Osteoblast (primary cell): ENCODE measurements at regions not wholly inside any gene's neighbourhood (a gene's known extent, or its start where the extent isn't known, plus 50 kb on each side); places are given as distances from the start of the nearest gene placed in this dataset.

Experiments
- DNase-seq: peaks from one replicate; pipeline ENCODE4 v3.0.0; 2011; ENCODE audit warnings: low spot score, mixed read lengths; ENCODE audit not compliant: insufficient read length; ENCODE audit errors: missing footprints
- H2AFZ ChIP-seq: 2 replicates; pipeline ENCODE4 v1.6.0; 2011; ENCODE audit warnings: mild to moderate bottlenecking, low read length
- H3K27ac ChIP-seq: 2 replicates; pipeline ENCODE4 v1.5.1; 2011; ENCODE audit warnings: mild to moderate bottlenecking, low read depth, low read length, moderate library complexity
- H3K27me3 ChIP-seq: 2 replicates; pipeline ENCODE4 v1.6.0; 2012; ENCODE audit warnings: mild to moderate bottlenecking, control low read depth, inconsistent platforms, low read length, moderate library complexity; ENCODE audit not compliant: insufficient read depth
- H3K36me3 ChIP-seq: 2 replicates; pipeline ENCODE4 v1.5.1; 2011; ENCODE audit warnings: mild to moderate bottlenecking, low read length, control low read depth, moderate library complexity; ENCODE audit not compliant: insufficient read depth
- H3K4me1 ChIP-seq: 2 replicates; pipeline ENCODE4 v1.5.1; 2011; ENCODE audit warnings: mild to moderate bottlenecking, low read length, control low read depth, moderate library complexity; ENCODE audit not compliant: insufficient read depth
- H3K4me2 ChIP-seq: 2 replicates; pipeline ENCODE4 v1.6.0; 2011; ENCODE audit warnings: mild to moderate bottlenecking, low read length; ENCODE audit not compliant: insufficient read depth
- H3K4me3 ChIP-seq: fragments of 200-600 bp; sonication (generic); 3 replicates; pipeline ENCODE4 v1.5.1; 2012; ENCODE audit warnings: mild to moderate bottlenecking, low read length, inconsistent platforms; ENCODE audit not compliant: insufficient read depth
- H3K79me2 ChIP-seq: 2 replicates; pipeline ENCODE4 v1.6.0; 2012; ENCODE audit warnings: mild to moderate bottlenecking, low read length, control low read depth, inconsistent platforms; ENCODE audit not compliant: insufficient read depth
- H3K9me3 ChIP-seq: 2 replicates; pipeline ENCODE4 v1.5.1; 2011; ENCODE audit warnings: low read depth, low read length, control low read depth
- H4K20me1 ChIP-seq: 2 replicates; pipeline ENCODE4 v1.6.0; 2012; ENCODE audit warnings: mild to moderate bottlenecking, low read length, control low read depth; ENCODE audit not compliant: insufficient read depth
- CTCF ChIP-seq: IDR thresholded peaks from 2 replicates; pipeline ENCODE4 v1.5.1; 2011; ENCODE audit warnings: mild to moderate bottlenecking, low read depth, low read length, moderate library complexity; ENCODE audit errors: extremely low read depth

- H3K27me3 ChIP-seq = no peaks in the 10 kb centered on the region
- H3K36me3 ChIP-seq = no peaks in the 10 kb centered on the region
- no peak overlapping the region for H3K27ac ChIP-seq
- TF ChIP-seq CTCF = no peak
- no peak for DNase-seq
- no peak overlapping the region for H2AFZ ChIP-seq
- no peak overlapping the region for H3K4me2 ChIP-seq
- H3K9me3 ChIP-seq = no peaks in the 10 kb centered on the region
- H3K79me2 ChIP-seq = no peaks in the 10 kb centered on the region
- H3K4me3 ChIP-seq = no peak overlapping the region
- H3K4me1 ChIP-seq = no peaks in the 10 kb centered on the region
- H4K20me1 ChIP-seq = no peaks in the 10 kb centered on the region
Observed at GRCh38 chr5:23864786-23865185, 357.4 kb downstream of the PRDM9 start.

GRCh38 chr5:23877847-23878246 is 370.4 kb downstream of the PRDM9 start:
- no peak for DNase-seq

GRCh38 chr5:23884405-23885031 is 377.1 kb downstream of the PRDM9 start:
- Histone ChIP-seq H3K27me3 (no peaks in the 10 kb centered on the region), H2AFZ (no peak overlapping the region), H3K4me2 (no peak overlapping the region), H3K9me3 (no peaks in the 10 kb centered on the region), H4K20me1 (no peaks in the 10 kb centered on the region), H3K4me3 (no peak overlapping the region), H3K4me1 (no peaks in the 10 kb centered on the region), H3K79me2 (no peaks in the 10 kb centered on the region), H3K27ac (no peak overlapping the region), H3K36me3 (no peaks in the 10 kb centered on the region)
- TF ChIP-seq CTCF = no peak
- no peak for DNase-seq

More at GRCh38 chr5:23877847-23878246, 370.4 kb downstream of the PRDM9 start:
- H3K9me3 ChIP-seq = no peaks in the 10 kb centered on the region
- no peak overlapping the region for H3K27ac ChIP-seq
- no peaks in the 10 kb centered on the region for H3K27me3 ChIP-seq
- H3K79me2 ChIP-seq = no peaks in the 10 kb centered on the region
- no peaks in the 10 kb centered on the region for H3K4me1 ChIP-seq
- no peaks in the 10 kb centered on the region for H3K36me3 ChIP-seq
- no peaks in the 10 kb centered on the region for H4K20me1 ChIP-seq
- H3K4me2 ChIP-seq = no peak overlapping the region
- H2AFZ ChIP-seq = no peak overlapping the region
- no peak overlapping the region for H3K4me3 ChIP-seq
- no peak for TF ChIP-seq CTCF

- H3K9me3 ChIP-seq = no peaks in the 10 kb centered on the region
- TF ChIP-seq CTCF = no peak
- H3K27ac ChIP-seq = no peak overlapping the region
- no peak overlapping the region for H3K4me3 ChIP-seq
- H3K36me3 ChIP-seq = no peaks in the 10 kb centered on the region
- no peak overlapping the region for H3K4me2 ChIP-seq
- no peak overlapping the region for H2AFZ ChIP-seq
- no peaks in the 10 kb centered on the region for H3K4me1 ChIP-seq
- no peaks in the 10 kb centered on the region for H3K27me3 ChIP-seq
- no peaks in the 10 kb centered on the region for H3K79me2 ChIP-seq
- no peak for DNase-seq
- no peaks in the 10 kb centered on the region for H4K20me1 ChIP-seq
Observed at GRCh38 chr5:23893561-23893960, 386.2 kb downstream of the PRDM9 start.
